Suprapubic skin (tissue), 4 donors: ENCODE measurements at regions not wholly inside any gene's neighbourhood (a gene's known extent, or its start where the extent isn't known, plus 50 kb on each side); places are given as distances from the start of the nearest gene placed in this dataset.

Source experiments
- DNase-seq, 2 donors: peaks; one replicate each; pipeline ENCODE4 v3.0.0-alpha.2; 2019; ENCODE audit warnings: low spot score in 2 of 2
- H3K27ac ChIP-seq: fragments of 200-600 bp; sonication (generic); one replicate; pipeline ENCODE4 v1.5.1; 2019
- H3K27me3 ChIP-seq: fragments of 200-600 bp; sonication (generic); one replicate; pipeline ENCODE4 v1.5.1; 2019
- H3K36me3 ChIP-seq: fragments of 200-600 bp; sonication (generic); one replicate; pipeline ENCODE4 v1.5.1; 2019
- H3K4me1 ChIP-seq: fragments of 200-600 bp; sonication (generic); one replicate; pipeline ENCODE4 v1.5.1; 2019
- H3K4me3 ChIP-seq: fragments of 200-600 bp; sonication (generic); one replicate; pipeline ENCODE4 v1.5.1; 2019; ENCODE audit warnings: mild to moderate bottlenecking
- H3K9me3 ChIP-seq: fragments of 200-600 bp; sonication (generic); one replicate; pipeline ENCODE4 v1.5.1; 2019
- CTCF ChIP-seq, 2 donors: fragments of 200-600 bp in 1 of 2; fragments of 450-650 bp in 1 of 2; sonication (generic) in 1 of 2; IDR thresholded peaks; one replicate each; pipeline ENCODE4 v1.5.1; 2016 to 2019; ENCODE audit warnings: antibody characterized with exemption in 2 of 2, mild to moderate bottlenecking in 1 of 2, moderate library complexity in 1 of 2
- EP300 ChIP-seq: sonication (generic); formaldehyde crosslinking; IDR thresholded peaks from one replicate; pipeline ENCODE4 v1.6.1; 2017; ENCODE audit warnings: antibody characterized with exemption
- POLR2A ChIP-seq, 2 donors: fragments of 450-650 bp; IDR thresholded peaks; one replicate each; pipeline ENCODE4 v1.6.1; 2017; ENCODE audit warnings: antibody characterized with exemption in 2 of 2, mild to moderate bottlenecking in 2 of 2, moderate library complexity in 2 of 2
- POLR2AphosphoS5 ChIP-seq, 3 donors: sonication (generic); formaldehyde crosslinking; IDR thresholded peaks; one replicate each; pipeline ENCODE4 v1.6.1; 2017; ENCODE audit warnings: antibody characterized with exemption in 3 of 3
- WGBS: methylation state at CpG from one replicate; pipeline ENCODE4 v1.1.5; 2018; 5-methylcytosine and 5-hydroxymethylcytosine counted together

GRCh38 chr2:203649176-203649814 is 57.1 kb upstream of the CD28 start:
- H3K4me3 ChIP-seq: no peak overlapping the region
- TF ChIP-seq EP300 (no peak), POLR2AphosphoS5 (IDR thresholded peaks at IDR 0.05) (no peak), POLR2A (IDR thresholded peaks at IDR 0.05) (no peak), CTCF (IDR thresholded peaks at IDR 0.05) (no peak)
- WGBS: 58% methylated on average over 4 of the region's 4 CpGs

GRCh38 chr2:203650860-203651613 is 55.4 kb upstream of the CD28 start:
- H3K27me3 ChIP-seq: no peaks in the 10 kb centered on the region
- no peak for DNase-seq
- no peak overlapping the region for H3K4me3 ChIP-seq
- H3K4me1 ChIP-seq: peaks cover 51% of the 10 kb centered on the region
- H3K27ac ChIP-seq: peak overlapping the region; percentile 81
- TF ChIP-seq POLR2AphosphoS5 (IDR thresholded peaks at IDR 0.05) (no peak), POLR2A (IDR thresholded peaks at IDR 0.05) (no peak), CTCF (IDR thresholded peaks at IDR 0.05) (no peak), EP300 (no peak)
- no peaks in the 10 kb centered on the region for H3K9me3 ChIP-seq
- no peaks in the 10 kb centered on the region for H3K36me3 ChIP-seq
- WGBS: 38% methylated on average over 4 of the region's 4 CpGs

More at GRCh38 chr2:203649176-203649814, 57.1 kb upstream of the CD28 start:
- no peaks in the 10 kb centered on the region for H3K36me3 ChIP-seq
- H3K9me3 ChIP-seq: no peaks in the 10 kb centered on the region
- no peaks in the 10 kb centered on the region for H3K27me3 ChIP-seq
- peak overlapping the region; percentile 81 for H3K27ac ChIP-seq
- H3K4me1 ChIP-seq: peaks cover 48% of the 10 kb centered on the region
- DNase-seq: no peak

GRCh38 chr2:203651621-203652020 is 54.8 kb upstream of the CD28 start:
- WGBS: 65% methylated on average over 1 of the region's 1 CpG
- no peak overlapping the region for H3K4me3 ChIP-seq

GRCh38 chr2:203654826-203655225 is 51.6 kb upstream of the CD28 start:
- no peak overlapping the region for H3K4me3 ChIP-seq
- no peak for DNase-seq
- peaks cover 40% of the 10 kb centered on the region for H3K4me1 ChIP-seq
- WGBS: 56% methylated on average over 3 of the region's 3 CpGs
- H3K27me3 ChIP-seq: no peaks in the 10 kb centered on the region
- no peaks in the 10 kb centered on the region for H3K36me3 ChIP-seq
- no peaks in the 10 kb centered on the region for H3K9me3 ChIP-seq
- TF ChIP-seq POLR2A (IDR thresholded peaks at IDR 0.05) (no peak), EP300 (no peak), POLR2AphosphoS5 (IDR thresholded peaks at IDR 0.05) (no peak), CTCF (IDR thresholded peaks at IDR 0.05) (no peak)
- H3K27ac ChIP-seq: no peak overlapping the region

More at GRCh38 chr2:203651621-203652020, 54.8 kb upstream of the CD28 start:
- no peaks in the 10 kb centered on the region for H3K9me3 ChIP-seq
- H3K4me1 ChIP-seq: peaks cover 52% of the 10 kb centered on the region
- no peak for DNase-seq
- no peak overlapping the region for H3K27ac ChIP-seq
- TF ChIP-seq CTCF (IDR thresholded peaks at IDR 0.05) (no peak), EP300 (no peak), POLR2AphosphoS5 (IDR thresholded peaks at IDR 0.05) (no peak), POLR2A (IDR thresholded peaks at IDR 0.05) (no peak)
- no peaks in the 10 kb centered on the region for H3K27me3 ChIP-seq
- no peaks in the 10 kb centered on the region for H3K36me3 ChIP-seq

GRCh38 chr2:203656522-203657287 is 49.7 kb upstream of the CD28 start:
- Histone ChIP-seq H3K4me3 (no peak overlapping the region), H3K36me3 (no peaks in the 10 kb centered on the region), H3K27me3 (no peaks in the 10 kb centered on the region), H3K27ac (peak overlapping the region; percentile 86), H3K9me3 (no peaks in the 10 kb centered on the region), H3K4me1 (peaks cover 21% of the 10 kb centered on the region)
- TF ChIP-seq CTCF (IDR thresholded peaks at IDR 0.05) (no peak), POLR2AphosphoS5 (IDR thresholded peaks at IDR 0.05) (peak in 2 of 3 donors; percentile 92 to 94)
- 55% methylated on average over 10 of the region's 10 CpGs for WGBS
- peak; percentile 86 to 89 for DNase-seq
